NCI-H2171 treated with DMSO at 0.1 percent for 48 hours (cell line): ENCODE measurements at regions not wholly inside any gene's neighbourhood (a gene's known extent, or its start where the extent isn't known, plus 50 kb on each side); places are given as distances from the start of the nearest gene placed in this dataset.

ENCODE experiments used
- DNase-seq: peaks from one replicate; lab custom pipeline; 2025; lab: John Stamatoyannopoulos, UW

DNA sequence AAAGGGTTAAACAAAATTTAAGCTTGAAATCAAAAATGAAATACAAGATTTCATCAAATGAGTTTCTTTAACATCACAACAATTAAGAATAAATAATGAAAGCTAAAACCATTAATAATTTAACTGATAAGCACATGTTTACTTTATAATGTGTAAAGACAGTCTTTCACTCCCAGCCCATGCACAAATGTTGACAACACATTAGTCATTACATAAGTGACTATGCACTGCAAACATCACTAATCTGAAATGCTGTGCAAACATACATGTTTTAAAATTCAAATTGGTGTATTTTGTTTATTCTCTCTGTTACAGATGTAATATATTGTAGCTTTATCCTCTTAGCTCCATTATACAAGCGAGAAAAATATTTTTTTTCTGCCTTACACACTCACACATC is 220.6 kb upstream of the CPXCR1 start:
- no peak for DNase-seq

DNA sequence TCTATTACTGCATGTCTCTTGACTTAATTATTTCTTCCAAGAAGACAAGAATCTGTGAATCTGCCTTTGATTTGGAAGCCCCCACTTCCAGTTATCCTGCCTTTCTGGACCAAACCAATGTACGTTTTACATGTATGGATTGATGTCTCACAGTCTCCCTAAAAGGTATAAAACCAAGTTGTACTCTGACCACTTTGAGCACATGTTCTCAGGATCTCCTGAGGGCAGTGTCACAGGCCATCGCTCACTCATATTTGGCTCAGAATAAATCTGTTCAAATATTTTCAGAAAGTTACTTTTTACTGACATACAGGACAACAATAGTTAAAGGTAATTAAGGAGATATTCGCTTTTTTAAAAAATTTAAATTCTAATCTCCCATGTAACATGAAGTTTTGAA is 188.6 kb upstream of the CPXCR1 start:
- no peak for DNase-seq

DNA sequence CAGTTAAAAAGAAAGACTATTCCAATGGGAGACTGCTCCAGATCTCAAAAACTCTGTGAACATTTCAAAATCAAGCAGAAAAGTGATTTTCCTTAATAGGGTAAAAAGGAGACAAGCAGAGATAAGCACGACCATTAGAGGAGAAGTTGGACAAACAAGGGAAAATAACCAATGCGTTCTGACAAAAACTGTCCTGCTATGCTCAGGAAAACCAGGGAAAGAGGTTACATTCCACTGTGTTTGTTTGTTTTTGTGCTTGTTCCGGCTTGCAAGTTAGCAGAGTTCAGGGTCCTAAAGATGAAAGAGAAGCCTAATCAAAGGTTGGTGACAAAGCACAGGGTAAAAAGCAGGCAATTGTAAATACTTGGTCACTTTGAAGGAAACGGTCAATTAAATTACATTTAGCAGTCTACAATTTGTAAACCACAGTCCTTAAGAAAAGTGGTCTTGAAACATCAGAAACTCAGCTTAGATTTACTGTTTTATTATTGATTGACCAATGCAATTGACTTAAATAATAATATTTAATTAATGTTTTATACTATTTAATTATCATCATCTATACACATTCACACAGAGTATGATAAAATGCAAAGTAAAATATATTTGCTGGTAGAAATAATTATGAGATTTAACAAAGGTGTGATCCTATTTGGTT is 186.2 kb upstream of the CPXCR1 start:
- DNase-seq, result no peak

DNA sequence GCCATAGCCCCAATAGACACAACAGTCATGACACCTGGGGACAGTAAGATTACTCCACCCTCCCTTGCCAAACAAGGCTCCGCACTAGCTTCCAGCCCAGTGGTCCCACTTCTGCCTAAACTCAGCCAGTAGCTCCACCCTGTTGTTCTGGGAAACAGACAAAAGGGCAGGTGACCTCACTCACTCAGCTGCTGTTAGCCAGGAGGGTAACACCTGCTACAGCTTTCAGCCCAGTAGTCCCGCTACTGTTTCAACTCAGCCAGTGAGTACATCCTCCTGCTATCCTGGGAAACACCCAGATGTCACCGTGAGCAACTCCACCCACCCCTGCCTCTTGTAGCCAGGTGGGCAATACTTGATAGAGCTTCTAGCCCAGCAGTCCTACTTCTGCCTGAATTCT is 162.7 kb upstream of the CPXCR1 start:
- DNase-seq, result no peak

DNA sequence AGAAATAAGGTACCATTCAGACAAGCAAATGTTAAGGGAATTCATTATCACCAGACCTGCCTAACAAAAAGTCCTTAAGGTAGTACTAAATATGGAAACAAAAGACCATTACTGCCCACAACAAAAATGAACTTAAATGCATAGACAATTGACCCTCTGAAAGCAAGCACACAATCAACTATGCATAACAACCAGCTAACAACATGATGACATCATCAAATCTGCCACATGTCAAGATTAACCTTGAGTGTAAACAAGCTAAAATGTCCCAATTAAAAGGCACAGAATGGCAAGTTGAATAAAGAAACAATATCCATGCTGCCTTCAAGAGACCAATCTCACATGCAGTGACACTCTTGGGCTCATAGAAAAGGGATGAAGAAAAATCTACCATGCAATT is 160.7 kb upstream of the CPXCR1 start:
- no peak for DNase-seq

DNA sequence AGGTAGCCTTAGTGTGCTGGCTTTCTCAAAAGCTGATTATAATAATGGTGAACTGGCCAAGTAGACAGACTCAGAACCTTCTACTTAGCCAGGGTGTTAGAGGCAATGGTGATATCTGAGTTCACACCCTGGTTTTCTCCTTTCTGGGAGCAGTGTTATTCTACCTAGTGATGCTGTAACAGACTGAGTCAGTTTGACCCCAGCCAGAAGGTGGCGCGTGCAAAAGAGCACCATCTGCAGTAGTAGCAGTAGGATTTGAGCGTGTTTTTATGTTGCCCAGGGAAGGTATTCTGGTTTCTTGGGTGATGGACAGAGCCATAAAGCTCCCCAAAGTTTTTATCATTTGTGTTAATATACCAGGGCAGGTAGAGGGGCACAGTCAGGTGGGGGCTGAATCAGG is 143.8 kb upstream of the CPXCR1 start:
- no peak for DNase-seq

DNA sequence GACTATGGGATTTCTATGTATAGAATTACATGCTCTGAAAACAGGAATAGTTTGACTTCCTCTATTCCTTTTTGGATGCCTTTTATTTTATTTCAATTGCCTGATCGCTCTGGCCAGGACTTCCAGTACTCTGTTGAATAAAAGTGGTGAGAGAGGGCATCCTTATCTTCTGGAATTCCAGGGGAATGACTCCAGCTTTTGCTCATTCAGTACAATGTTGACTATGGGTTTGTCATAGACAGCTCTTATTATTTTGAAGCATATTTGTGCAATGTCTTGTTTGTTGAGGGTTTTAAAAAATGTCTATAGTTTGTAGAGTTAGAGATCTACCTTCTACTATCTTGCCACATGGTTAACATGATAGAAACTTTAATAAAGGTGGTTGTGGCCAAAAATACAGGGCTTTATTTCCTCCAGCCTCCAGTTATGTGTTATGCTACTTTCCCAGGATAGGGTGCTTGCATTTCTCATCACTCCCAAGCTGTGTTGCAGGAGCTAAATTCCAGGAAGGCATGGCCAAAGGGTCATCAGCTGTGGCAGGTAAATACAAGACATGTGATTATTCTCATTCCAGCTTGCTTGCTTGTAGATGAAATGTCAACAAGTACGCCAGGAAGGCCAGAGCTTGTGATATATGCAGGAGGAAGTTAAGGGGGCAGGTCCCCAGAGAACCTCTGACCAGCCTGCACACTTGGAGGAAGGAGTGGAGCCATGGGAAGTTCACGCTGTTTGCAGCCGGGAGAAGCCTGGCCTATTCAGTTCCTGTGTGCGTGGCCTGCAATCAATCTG is 142.4 kb upstream of the CPXCR1 start:
- no peak for DNase-seq

DNA sequence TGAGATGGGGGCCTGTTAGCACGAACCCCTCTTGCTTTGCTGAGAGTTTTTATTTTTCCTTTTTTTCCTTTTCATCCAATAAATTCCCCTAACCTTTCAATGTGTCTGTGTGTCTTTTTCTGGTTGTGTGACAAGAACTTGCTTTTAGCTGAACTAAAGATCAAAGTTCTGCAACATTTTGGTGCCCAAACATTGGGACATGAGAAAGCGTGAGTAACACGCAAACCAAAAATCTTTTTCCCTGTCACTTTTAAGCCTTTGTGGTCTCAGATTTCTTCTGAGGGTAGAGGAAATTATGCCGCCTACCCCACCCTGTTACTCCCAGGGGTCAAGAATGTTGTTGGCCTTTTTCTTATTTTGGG is 141.8 kb upstream of the CPXCR1 start:
- DNase-seq, result no peak

DNA sequence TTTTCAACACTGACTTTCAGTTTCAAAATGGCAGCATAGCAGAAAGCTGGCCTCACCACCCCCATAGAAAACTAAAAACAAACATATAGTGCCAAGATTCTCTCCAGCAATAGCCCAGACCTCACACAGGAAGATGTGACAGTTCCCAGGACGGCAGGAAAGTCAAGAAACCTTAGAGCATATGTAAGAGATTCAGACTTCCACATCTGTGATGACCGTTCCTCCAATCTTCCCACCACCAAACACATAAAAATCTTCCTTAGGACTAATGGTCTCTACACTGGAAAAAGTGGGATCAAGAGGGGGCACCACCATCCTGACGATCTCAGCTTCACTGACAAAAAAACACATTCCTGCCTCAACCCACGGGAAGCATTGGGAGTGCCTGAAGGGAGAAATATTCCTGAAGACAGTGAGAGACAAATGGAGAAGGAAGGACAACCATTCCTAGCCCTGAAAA is 134.1 kb upstream of the CPXCR1 start:
- DNase-seq, result no peak

DNA sequence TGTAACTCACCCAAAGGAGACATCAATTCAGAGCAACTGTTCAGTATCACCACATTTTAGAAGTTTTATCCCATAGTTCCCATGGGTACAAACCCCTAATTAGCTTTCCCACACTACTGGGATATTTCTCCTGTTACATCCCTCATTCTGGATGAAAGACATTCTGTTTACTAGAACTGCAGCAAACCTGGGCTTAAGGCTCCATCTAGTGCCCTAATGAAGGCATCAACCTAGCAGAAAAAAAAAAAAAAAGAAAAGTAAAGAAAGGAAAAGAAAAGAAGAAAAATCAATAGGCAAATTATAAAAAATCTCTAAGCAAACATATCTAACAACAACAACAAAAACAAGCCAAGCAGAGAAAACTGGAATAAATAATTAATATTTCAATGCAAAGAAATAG is 133.7 kb upstream of the CPXCR1 start:
- peak; percentile 1 for DNase-seq

DNA sequence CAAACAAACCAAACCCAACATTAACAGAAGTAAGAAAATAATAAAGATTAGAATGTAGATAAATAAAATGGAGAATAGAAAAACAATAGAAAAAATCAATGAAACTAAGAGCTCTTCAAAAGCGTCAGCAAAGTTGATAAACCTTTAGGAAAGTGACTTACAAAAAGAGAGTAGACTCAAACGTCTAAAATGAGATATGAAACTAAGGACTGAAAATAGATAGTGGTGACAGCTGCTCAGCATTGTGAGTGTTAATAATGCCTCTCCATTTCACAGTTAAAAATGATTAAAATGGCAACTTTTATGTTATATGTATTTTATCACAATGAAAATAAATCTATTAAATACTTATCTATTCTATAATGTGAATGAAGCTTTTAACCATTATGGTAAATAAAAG is 125.7 kb upstream of the CPXCR1 start:
- no peak for DNase-seq

DNA sequence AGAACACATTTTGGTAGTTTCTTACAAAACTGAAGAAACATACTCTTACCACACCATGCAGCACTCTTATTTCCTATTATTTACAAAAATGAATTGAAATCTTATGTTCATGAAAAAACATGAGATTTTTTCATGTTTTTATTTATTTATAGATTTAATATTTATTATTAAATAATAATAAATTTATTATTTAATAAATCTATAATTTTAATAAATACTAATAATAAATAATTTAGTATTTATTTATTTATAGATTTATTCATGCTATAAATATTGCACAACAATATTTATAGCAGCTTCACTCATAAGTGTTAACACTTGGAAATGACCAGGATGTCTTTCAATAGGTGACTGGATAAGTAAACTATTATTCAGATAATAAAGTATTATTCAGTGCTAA is 91.6 kb upstream of the CPXCR1 start:
- no peak for DNase-seq

DNA sequence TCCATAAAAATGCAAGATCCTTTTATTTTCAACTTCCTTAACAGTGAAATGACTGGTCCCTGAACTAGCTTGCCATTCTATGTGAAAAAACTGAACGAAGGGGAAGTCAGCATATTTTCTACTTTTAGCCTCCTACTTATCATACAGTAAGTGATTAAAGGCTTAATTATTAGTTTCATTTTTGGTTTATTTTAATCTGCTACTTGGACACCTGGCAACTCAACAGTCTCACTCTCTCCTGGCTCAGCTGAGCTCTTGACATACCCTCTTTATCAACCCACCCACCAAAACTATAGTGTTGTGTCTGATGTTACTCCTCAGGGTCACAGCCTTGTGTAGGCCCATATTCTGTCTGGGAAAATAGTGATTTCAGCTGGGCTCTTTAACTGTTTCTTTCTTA is 86.2 kb upstream of the CPXCR1 start:
- DNase-seq, result no peak

DNA sequence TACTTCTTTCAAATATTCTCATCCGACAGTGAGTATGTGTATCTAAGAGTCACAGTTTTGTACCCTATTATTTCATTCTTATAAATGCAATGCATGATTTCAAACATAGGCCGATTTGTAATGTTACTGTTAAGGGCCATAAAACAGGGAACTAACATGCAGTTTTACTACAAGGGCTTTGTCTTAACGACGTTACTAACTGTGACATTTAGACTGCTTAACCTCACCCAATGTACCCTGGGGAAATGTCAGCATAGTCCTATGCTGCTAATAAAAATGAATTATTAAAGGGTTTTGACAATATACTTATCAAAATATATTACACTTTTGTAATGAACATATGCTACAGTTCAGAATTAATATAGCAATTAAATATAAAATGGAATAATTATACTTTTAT is 74.8 kb upstream of the CPXCR1 start:
- no peak for DNase-seq
